ENCODE measurements at regions not wholly inside any gene's neighbourhood (a gene's known extent, or its start where the extent isn't known, plus 50 kb on each side); places are given as distances from the start of the nearest gene placed in this dataset.

DNA sequence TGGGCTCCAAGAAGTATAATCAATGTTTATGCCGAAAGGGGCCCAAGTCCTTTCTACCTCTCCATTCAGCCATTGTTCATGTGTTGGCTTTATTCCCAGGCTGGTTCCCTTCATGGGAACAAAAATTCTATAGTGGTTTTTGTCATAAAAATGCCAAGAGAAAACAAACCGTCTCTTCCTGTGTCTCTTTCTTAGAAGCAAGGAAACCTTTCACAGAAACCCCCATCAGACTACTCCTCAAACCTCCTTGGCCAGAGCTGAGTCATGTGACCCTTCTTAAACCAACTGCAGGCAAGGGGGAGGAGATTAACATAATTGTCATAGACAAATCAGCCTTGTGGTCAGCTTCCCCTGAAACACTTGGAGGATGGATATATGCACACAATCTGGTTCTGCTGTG lies 75.1 kb upstream of the TANK start:
- ATAC-seq (no peak), DNase-seq (ENCODE audit: low spot score) (no peak)

GRCh38 chr2:161088658-161089350 lies 71.4 kb upstream of the TANK start:
- no peak for ATAC-seq
- DNase-seq (ENCODE audit: low spot score), result no peak

DNA sequence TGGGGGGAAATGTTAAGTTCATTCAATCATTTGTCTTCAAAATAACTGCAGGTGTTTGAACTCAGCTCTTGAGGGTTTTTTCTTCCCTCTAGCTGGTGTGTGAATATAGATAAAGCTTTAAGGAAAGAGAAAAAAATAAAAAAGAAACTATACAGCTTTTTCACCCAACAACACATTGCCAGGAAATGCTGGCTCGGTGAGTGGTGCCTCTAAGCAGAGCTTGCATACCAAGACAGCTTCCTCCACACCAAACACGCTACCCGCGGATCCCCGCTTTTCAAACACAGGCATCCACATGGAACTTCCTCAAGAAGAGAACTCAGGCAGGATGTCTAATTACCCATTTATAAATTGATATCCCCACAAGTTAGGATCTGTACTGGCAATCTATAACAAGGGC lies 69.8 kb upstream of the TANK start:
- ATAC-seq (no peak), DNase-seq (ENCODE audit: low spot score) (no peak)

DNA sequence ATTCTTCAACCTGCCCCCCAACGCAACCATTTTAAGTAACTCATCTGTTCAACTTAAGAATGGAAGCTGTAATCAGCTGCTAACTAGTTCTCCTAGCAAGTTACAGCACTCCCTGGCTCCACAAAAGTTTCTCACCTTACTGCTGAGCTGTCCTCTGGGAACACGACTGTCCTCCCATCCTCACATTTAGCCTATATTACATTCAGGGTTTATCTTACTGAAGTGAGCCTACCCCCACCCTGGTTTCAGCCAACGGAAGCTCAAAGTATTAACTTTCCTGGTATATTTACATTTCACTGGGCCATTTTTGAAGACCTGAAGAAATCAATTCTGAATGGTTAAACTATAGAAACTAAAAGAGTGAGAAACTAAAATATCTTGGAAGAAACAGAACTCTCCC lies 64.9 kb upstream of the TANK start:
- ATAC-seq (no peak), DNase-seq (ENCODE audit: low spot score) (no peak)

- ATAC-seq (no peak), DNase-seq (ENCODE audit: low spot score) (no peak)
Measured at GRCh38 chr2:161096336-161096735, 63.9 kb upstream of the TANK start.

GRCh38 chr2:161097157-161097556 lies 63.1 kb upstream of the TANK start:
- DNase-seq (ENCODE audit: low spot score) (no peak), ATAC-seq (no peak)

DNA sequence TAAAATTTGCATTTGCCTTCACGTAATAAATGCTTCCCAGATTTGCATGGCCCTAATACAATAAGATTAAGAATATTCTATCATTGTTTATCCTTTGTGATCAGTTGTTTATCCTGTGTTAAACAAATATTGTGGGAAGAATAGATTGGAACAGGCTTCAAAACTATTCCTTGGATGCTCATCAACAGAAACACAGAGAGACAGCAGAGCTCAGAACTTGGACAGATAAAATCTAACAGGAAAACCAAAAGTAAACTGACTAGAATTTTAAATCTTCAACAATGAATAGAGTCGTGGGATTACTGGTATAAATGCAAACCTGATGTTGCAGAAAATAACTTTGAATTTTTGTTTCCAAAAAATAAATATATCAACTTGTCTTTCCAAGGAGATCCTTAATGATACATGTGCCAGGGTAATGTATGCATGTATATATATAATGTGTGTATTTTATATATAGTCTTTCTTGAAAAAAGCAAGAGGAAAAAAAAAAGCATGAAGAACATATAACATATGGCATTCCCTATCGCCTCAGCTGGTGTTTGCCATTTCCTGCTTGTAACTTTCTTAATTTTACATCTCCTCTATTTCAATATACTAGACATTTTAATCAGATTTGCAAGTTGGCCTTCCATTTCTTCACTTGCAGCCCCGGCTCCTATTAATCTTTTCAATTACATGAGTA lies 59.9 kb upstream of the TANK start:
- no peak for ATAC-seq
- no peak for DNase-seq (ENCODE audit: low spot score)

- ATAC-seq, result no peak
- no peak for DNase-seq (ENCODE audit: low spot score)
Measured at GRCh38 chr2:161101406-161101805, 58.8 kb upstream of the TANK start.

- DNase-seq (ENCODE audit: low spot score) (no peak), ATAC-seq (no peak)
Measured at GRCh38 chr2:161102770-161103450, 57.3 kb upstream of the TANK start.

- ATAC-seq (no peak), DNase-seq (ENCODE audit: low spot score) (no peak)
Measured at GRCh38 chr2:161103451-161103831, 56.8 kb upstream of the TANK start.

DNA sequence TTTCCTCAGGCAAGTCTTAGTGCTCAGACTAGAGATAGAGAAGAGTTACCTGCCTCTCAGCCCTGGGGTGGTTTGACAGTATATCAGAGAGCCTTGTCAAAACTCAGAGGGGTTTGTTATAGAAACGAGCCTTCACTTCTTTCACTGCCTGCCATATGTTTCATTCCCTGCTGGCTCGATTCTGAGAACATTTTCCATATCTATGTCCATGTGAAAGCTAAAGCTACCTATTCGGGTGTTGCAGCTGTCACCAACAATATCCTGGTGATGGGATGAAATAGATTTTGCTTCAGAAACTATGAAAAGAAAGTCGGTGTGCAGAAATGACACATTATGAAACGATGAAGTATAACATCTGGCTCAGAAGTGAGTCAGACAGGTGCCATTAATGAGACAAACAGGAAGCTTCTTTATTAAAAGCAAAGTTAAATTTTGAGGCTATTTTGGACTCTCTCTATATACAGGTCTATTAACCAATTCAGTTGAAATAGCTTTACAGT lies 56.1 kb upstream of the TANK start:
- DNase-seq (ENCODE audit: low spot score) (no peak), ATAC-seq (no peak)

GRCh38 chr2:161107265-161107664 lies 53.0 kb upstream of the TANK start:
- no peak for ATAC-seq
- DNase-seq (ENCODE audit: low spot score), result no peak
